Smooth muscle cell (in vitro differentiated cells): ENCODE measurements at regions not wholly inside any gene's neighbourhood (a gene's known extent, or its start where the extent isn't known, plus 50 kb on each side); places are given as distances from the start of the nearest gene placed in this dataset.

ENCODE experiments used
- DNase-seq: peaks from one replicate; lab custom pipeline; 2025; ENCODE audit not compliant: unreplicated experiment; lab: John Stamatoyannopoulos, UW
- H2AFZ ChIP-seq: fragments of 200-600 bp; sonication (generic); 2 replicates; pipeline ENCODE4 v1.6.0; 2016; ENCODE audit warnings: antibody characterized with exemption, low read depth, mild to moderate bottlenecking
- H3F3A ChIP-seq: fragments of 200-600 bp; sonication (generic); 2 replicates; pipeline ENCODE4 v1.6.0; 2017; ENCODE audit warnings: antibody characterized with exemption, low read depth
- H3K27ac ChIP-seq: fragments of 200-600 bp; sonication (generic); 2 replicates; pipeline ENCODE4 v1.5.1; 2016; ENCODE audit warnings: low read depth, mild to moderate bottlenecking
- H3K27me3 ChIP-seq: fragments of 200-600 bp; sonication (generic); 2 replicates; pipeline ENCODE4 v1.6.1; 2016; ENCODE audit warnings: low read depth, mild to moderate bottlenecking
- H3K36me3 ChIP-seq: fragments of 200-600 bp; sonication (generic); 2 replicates; pipeline ENCODE4 v1.5.1; 2016; ENCODE audit warnings: low read depth
- H3K4me1 ChIP-seq: fragments of 200-600 bp; sonication (generic); 2 replicates; pipeline ENCODE4 v1.5.1; 2016; ENCODE audit warnings: low read depth
- H3K4me2 ChIP-seq: fragments of 200-600 bp; sonication (generic); 2 replicates; pipeline ENCODE4 v1.6.0; 2016; ENCODE audit warnings: mild to moderate bottlenecking
- H3K4me3 ChIP-seq: fragments of 200-600 bp; sonication (generic); 2 replicates; pipeline ENCODE4 v1.5.1; 2016; ENCODE audit warnings: mild to moderate bottlenecking
- H3K79me2 ChIP-seq: fragments of 200-600 bp; sonication (generic); 2 replicates; pipeline ENCODE4 v1.6.0; 2016; ENCODE audit warnings: low read depth, mild to moderate bottlenecking
- H3K9ac ChIP-seq: fragments of 200-600 bp; sonication (generic); 2 replicates; pipeline ENCODE4 v1.6.0; 2016; ENCODE audit warnings: low read depth
- H3K9me3 ChIP-seq: fragments of 200-600 bp; sonication (generic); replicated peaks from 2 replicates; pipeline ENCODE4 v1.5.1; 2016; ENCODE audit warnings: low read depth
- H4K20me1 ChIP-seq: fragments of 200-600 bp; sonication (generic); 2 replicates; pipeline ENCODE4 v1.6.0; 2016; ENCODE audit warnings: low read depth
- CTCF ChIP-seq: fragments of 200-600 bp; sonication (generic); IDR thresholded peaks from 2 replicates; pipeline ENCODE4 v1.5.1; 2017; ENCODE audit warnings: borderline replicate concordance, mild to moderate bottlenecking, antibody characterized with exemption; ENCODE audit not compliant: insufficient read depth, poor library complexity, severe bottlenecking
- whole genome bisulfite sequencing: methylation state at CpG from one replicate; pipeline ENCODE4 v1.1.7; 2016; ENCODE audit warnings: low lambda C conversion rate; 5-methylcytosine and 5-hydroxymethylcytosine counted together

DNA sequence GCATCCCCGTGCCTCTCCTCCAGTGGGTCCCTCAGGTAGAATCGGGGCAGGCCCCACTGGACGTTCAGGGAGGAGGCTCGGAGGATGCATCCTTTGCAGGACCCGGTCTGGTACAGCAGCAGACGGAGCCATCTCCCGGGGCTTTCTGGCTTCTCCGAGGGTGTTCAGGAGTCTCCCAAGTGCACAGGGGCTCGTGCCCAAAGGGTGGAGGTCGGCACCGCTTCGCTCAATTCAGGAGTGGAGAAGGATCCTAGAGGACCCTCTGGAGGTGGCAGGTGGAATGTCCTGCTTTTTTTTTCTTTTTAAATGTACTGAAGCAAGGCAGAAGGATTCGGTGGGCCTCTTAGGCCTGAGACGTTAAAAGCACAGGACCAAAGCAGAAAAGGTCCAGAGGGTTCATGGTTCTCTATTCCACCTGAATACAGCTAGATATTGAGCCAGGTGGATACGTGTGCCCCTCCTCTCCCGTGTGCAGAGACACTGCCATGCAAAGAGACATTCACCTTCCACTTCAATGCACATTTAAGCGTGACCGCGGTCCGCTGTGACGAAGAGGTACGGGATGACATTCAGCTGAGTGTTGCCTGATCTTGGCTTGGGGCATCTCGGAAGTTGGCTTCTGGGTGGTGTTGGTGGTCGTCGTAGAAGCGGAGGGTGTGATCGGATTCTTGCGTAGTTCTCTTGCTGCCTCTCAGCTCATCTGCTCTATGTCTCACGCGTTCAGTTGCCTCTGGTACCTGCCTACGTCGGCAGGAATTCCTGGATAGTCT is 281.2 kb upstream of the AGTR2 start:
- Histone ChIP-seq H3F3A (no peaks in the 10 kb centered on the region), H3K4me3 (no peak overlapping the region), H3K27me3 (no peaks in the 10 kb centered on the region), H3K79me2 (no peaks in the 10 kb centered on the region), H3K4me2 (no peak overlapping the region), H3K4me1 (no peaks in the 10 kb centered on the region), H3K27ac (no peak overlapping the region), H3K36me3 (no peaks in the 10 kb centered on the region), H4K20me1 (peaks cover 11% of the 10 kb centered on the region), H2AFZ (no peak overlapping the region), H3K9ac (no peak overlapping the region), H3K9me3 (no peaks in the 10 kb centered on the region)
- TF ChIP-seq CTCF = no peak
- DNase-seq = no peak
- 96% methylated on average over 25 of the region's 32 CpGs for WGBS

DNA sequence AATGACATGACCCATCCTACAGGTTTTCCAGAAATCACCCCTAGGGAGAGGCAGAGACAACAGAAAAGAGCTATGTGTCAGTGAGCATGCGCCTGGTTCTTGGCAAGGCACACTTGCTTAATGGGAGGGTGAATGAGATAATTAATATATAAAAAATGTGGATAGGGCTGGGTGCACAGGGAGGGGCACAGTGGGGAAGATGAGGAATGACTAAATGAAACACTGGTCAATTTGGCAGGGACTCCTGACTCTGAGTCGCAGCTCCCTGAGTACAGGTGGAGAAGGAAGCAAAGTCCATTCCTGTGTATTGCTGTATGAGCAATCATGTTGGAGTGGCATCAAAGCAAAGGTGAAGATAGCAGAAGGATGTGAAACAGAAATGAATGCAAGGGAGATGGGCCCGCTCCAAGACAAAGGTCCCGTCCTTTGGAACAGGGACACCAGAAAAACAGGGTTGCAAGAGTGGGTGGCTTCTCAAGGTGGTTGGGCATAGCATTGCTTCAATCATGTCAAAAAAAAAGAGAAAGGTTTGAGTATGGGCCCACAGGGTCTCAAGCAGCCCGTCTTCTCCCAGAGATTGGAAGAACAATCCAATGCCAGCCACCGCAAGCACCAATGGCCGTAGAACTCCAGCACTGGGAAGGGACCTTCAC is 278.4 kb upstream of the AGTR2 start:
- Histone ChIP-seq H2AFZ (no peak overlapping the region), H3K27ac (no peak overlapping the region), H3K9me3 (no peaks in the 10 kb centered on the region), H3F3A (no peaks in the 10 kb centered on the region), H3K4me3 (no peak overlapping the region), H3K9ac (no peak overlapping the region), H3K36me3 (no peaks in the 10 kb centered on the region), H3K79me2 (no peaks in the 10 kb centered on the region), H3K27me3 (no peaks in the 10 kb centered on the region), H3K4me2 (no peak overlapping the region), H4K20me1 (peaks cover 13% of the 10 kb centered on the region), H3K4me1 (no peaks in the 10 kb centered on the region)
- TF ChIP-seq CTCF = no peak
- no peak for DNase-seq
- 90% methylated on average over 7 of the region's 7 CpGs for WGBS

GRCh38 chrX:115892787-115893671 is 277.5 kb upstream of the AGTR2 start:
- no peaks in the 10 kb centered on the region for H3K4me1 ChIP-seq
- no peak overlapping the region for H2AFZ ChIP-seq
- H3K27me3 ChIP-seq = no peaks in the 10 kb centered on the region
- no peaks in the 10 kb centered on the region for H3K9me3 ChIP-seq
- H3K79me2 ChIP-seq = no peaks in the 10 kb centered on the region
- WGBS = 76% methylated on average over 13 of the region's 13 CpGs
- no peak for TF ChIP-seq CTCF
- no peak overlapping the region for H3K9ac ChIP-seq
- peaks cover 13% of the 10 kb centered on the region for H4K20me1 ChIP-seq
- no peak overlapping the region for H3K4me3 ChIP-seq
- no peak overlapping the region for H3K4me2 ChIP-seq
- no peak overlapping the region for H3K27ac ChIP-seq
- no peaks in the 10 kb centered on the region for H3K36me3 ChIP-seq
- DNase-seq = no peak
- no peaks in the 10 kb centered on the region for H3F3A ChIP-seq
